Ectodermal cell (in vitro differentiated cells): ENCODE measurements at regions not wholly inside any gene's neighbourhood (a gene's known extent, or its start where the extent isn't known, plus 50 kb on each side); places are given as distances from the start of the nearest gene placed in this dataset.

ENCODE experiments used
- H3K27ac ChIP-seq: 2 replicates; pipeline ENCODE4 v1.7.0; 2013; ENCODE audit warnings: mild to moderate bottlenecking, low read depth, low read length; ENCODE audit not compliant: insufficient read depth, poor library complexity, severe bottlenecking
- H3K27me3 ChIP-seq: 2 replicates; pipeline ENCODE4 v1.7.0; 2013; ENCODE audit warnings: mild to moderate bottlenecking, low read length; ENCODE audit not compliant: insufficient read depth, control insufficient read depth, poor library complexity, severe bottlenecking
- H3K36me3 ChIP-seq: one replicate; pipeline ENCODE4 v1.7.0; 2013; ENCODE audit warnings: low read length; ENCODE audit not compliant: control insufficient read depth, insufficient read depth
- H3K4me1 ChIP-seq: one replicate; pipeline ENCODE4 v1.7.0; 2013; ENCODE audit warnings: low read length; ENCODE audit not compliant: control insufficient read depth, insufficient read depth
- H3K4me3 ChIP-seq: 2 replicates; pipeline ENCODE4 v1.7.0; 2013; ENCODE audit warnings: low read depth, low read length, control low read depth; ENCODE audit not compliant: insufficient read depth
- H3K9me3 ChIP-seq: 2 replicates; pipeline ENCODE4 v1.7.0; 2013; ENCODE audit warnings: mild to moderate bottlenecking, low read length, moderate library complexity; ENCODE audit not compliant: control insufficient read depth
- WGBS, 2 experiments: methylation state at CpG; one replicate each; pipeline ENCODE4 v1.1.7; 2013; ENCODE audit warnings: missing lambda C conversion rate in 2 of 2; 5-methylcytosine and 5-hydroxymethylcytosine counted together

GRCh38 chr18:78457731-78458130, 521.9 kb upstream of the SALL3 start:
- Histone ChIP-seq H3K36me3 (no peaks in the 10 kb centered on the region), H3K27me3 (no peaks in the 10 kb centered on the region)
- 95 to 96% methylated on average over 7 of the region's 7 CpGs for WGBS, 2 experiments

GRCh38 chr18:78458356-78458755, 521.3 kb upstream of the SALL3 start:
- Histone ChIP-seq H3K9me3 (no peaks in the 10 kb centered on the region), H3K36me3 (no peaks in the 10 kb centered on the region), H3K27ac (no peak overlapping the region), H3K27me3 (no peaks in the 10 kb centered on the region), H3K4me1 (no peaks in the 10 kb centered on the region), H3K4me3 (no peak overlapping the region)
- WGBS, 2 experiments: 92 to 96% methylated on average over 4 of the region's 4 CpGs

More at GRCh38 chr18:78457731-78458130, 521.9 kb upstream of the SALL3 start:
- Histone ChIP-seq H3K9me3 (no peaks in the 10 kb centered on the region), H3K4me1 (no peaks in the 10 kb centered on the region), H3K4me3 (no peak overlapping the region), H3K27ac (no peak overlapping the region)

- no peaks in the 10 kb centered on the region for H3K36me3 ChIP-seq
- no peaks in the 10 kb centered on the region for H3K27me3 ChIP-seq
- 91 to 95% methylated on average over 3 of the region's 3 CpGs for WGBS, 2 experiments
- no peak overlapping the region for H3K27ac ChIP-seq
- H3K9me3 ChIP-seq: peaks cover 3% of the 10 kb centered on the region
- no peaks in the 10 kb centered on the region for H3K4me1 ChIP-seq
- no peak overlapping the region for H3K4me3 ChIP-seq
Observed at GRCh38 chr18:78459668-78460067, 520.0 kb upstream of the SALL3 start.

GRCh38 chr18:78460558-78460957, 519.1 kb upstream of the SALL3 start:
- WGBS, 2 experiments: 91% methylated on average over 3 of the region's 3 CpGs
- peaks cover 3% of the 10 kb centered on the region for H3K9me3 ChIP-seq
- H3K4me1 ChIP-seq: no peaks in the 10 kb centered on the region
- H3K4me3 ChIP-seq: no peak overlapping the region
- H3K27me3 ChIP-seq: no peaks in the 10 kb centered on the region
- H3K27ac ChIP-seq: no peak overlapping the region
- H3K36me3 ChIP-seq: no peaks in the 10 kb centered on the region

GRCh38 chr18:78473563-78473962, 506.1 kb upstream of the SALL3 start:
- H3K27ac ChIP-seq: no peak overlapping the region
- no peaks in the 10 kb centered on the region for H3K4me1 ChIP-seq
- H3K4me3 ChIP-seq: no peak overlapping the region
- WGBS, 2 experiments: 92 to 95% methylated on average over 5 of the region's 5 CpGs
- no peaks in the 10 kb centered on the region for H3K36me3 ChIP-seq
- H3K27me3 ChIP-seq: no peaks in the 10 kb centered on the region
- H3K9me3 ChIP-seq: no peaks in the 10 kb centered on the region

DNA sequence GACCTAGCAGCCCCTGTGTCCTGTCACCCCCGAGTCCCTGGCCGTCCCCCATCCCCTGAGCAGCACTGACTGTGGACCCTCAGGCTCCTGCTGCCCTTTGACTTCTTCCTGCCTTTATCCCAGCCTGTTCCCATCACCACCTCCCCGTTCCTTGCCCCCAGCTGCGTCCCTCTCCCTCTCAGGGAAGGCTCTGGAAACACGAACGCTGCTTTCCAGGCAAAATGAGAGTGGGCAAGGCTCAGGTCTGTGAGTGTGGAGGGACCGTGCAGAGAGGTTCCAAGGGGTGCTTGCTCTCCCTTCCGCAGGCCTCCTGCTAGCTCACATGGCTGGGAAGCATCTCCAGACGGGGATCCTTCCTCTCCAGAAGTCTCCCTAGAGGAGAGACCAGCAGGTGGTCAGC, 501.8 kb upstream of the SALL3 start:
- Histone ChIP-seq H3K4me1 (no peaks in the 10 kb centered on the region), H3K4me3 (no peak overlapping the region), H3K36me3 (no peaks in the 10 kb centered on the region), H3K27me3 (no peaks in the 10 kb centered on the region), H3K9me3 (no peaks in the 10 kb centered on the region), H3K27ac (no peak overlapping the region)
- 90 to 92% methylated on average over 9 of the region's 9 CpGs for WGBS, 2 experiments

DNA sequence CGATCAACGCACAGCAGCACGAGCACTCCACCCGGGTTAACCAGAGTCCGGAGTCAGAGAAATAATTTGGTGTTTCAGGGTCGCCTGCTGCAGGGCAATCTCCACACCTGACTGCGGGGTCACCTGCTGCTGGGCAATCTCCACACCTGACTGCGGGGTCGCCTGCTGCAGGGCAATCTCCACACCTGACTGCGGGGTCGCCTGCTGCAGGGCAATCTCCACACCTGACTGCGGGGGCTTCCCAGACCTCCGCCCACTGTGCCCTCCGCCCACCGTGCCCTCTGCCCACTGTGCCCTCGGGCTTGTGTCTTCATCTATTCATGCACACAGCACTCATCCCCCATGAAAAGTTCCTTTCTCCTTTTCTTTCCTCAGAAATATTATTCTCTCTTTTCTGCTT, 500.2 kb upstream of the SALL3 start:
- 96 to 97% methylated on average over 16 of the region's 16 CpGs for WGBS, 2 experiments
- no peaks in the 10 kb centered on the region for H3K4me1 ChIP-seq

DNA sequence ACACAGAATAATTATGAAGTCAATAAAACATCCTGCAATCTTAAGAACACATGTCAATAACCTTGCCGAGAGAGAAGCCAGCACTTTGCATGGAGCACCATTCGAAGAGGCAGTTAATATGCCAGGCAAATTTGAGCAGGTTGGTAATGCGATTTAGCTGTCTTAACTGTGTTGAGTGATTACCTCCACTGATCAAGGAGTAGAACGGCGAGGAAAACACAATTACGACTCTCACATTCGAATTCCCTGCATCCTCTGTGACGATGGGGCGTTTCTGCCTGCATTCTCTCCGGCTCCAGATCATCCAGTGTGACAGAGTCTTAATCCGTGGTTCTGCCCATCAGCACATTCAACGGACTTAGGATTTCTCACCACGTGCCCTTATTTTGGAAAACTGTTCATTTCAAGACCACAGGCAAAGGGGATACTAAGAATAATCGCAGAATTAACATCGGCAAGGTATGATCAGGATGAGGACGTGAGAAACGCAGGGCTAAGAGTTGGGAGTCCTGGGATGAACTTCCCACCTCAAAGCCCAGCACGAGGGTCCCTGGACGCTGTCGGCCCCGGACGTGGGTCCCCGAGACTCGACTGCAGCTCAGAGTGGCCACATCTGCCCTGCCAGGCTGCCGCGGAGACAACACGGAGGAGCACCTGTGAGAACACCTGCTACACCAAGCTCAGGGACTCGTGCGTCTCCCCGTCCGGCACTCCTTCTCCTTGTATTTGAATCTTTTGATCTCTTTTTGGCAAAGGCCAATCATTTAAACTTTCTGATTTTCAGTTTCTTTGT, 499.2 kb upstream of the SALL3 start:
- no peaks in the 10 kb centered on the region for H3K4me1 ChIP-seq
- no peaks in the 10 kb centered on the region for H3K36me3 ChIP-seq
- H3K27ac ChIP-seq: no peak overlapping the region
- no peaks in the 10 kb centered on the region for H3K27me3 ChIP-seq
- no peaks in the 10 kb centered on the region for H3K9me3 ChIP-seq
- WGBS, 2 experiments: 92 to 96% methylated on average over 31 of the region's 31 CpGs
- no peak overlapping the region for H3K4me3 ChIP-seq

More for the DNA sequence above, 500.2 kb upstream of the SALL3 start:
- Histone ChIP-seq H3K9me3 (no peaks in the 10 kb centered on the region), H3K36me3 (no peaks in the 10 kb centered on the region), H3K4me3 (no peak overlapping the region), H3K27me3 (no peaks in the 10 kb centered on the region), H3K27ac (no peak overlapping the region)

- Histone ChIP-seq H3K36me3 (no peaks in the 10 kb centered on the region), H3K27ac (no peak overlapping the region), H3K4me1 (no peaks in the 10 kb centered on the region), H3K9me3 (no peaks in the 10 kb centered on the region), H3K27me3 (no peaks in the 10 kb centered on the region), H3K4me3 (no peak overlapping the region)
- 90 to 94% methylated on average over 7 of the region's 7 CpGs for WGBS, 2 experiments
Observed at GRCh38 chr18:78482378-78482777, 497.2 kb upstream of the SALL3 start.

- no peak overlapping the region for H3K27ac ChIP-seq
- no peaks in the 10 kb centered on the region for H3K36me3 ChIP-seq
- no peaks in the 10 kb centered on the region for H3K4me1 ChIP-seq
- no peak overlapping the region for H3K4me3 ChIP-seq
- no peaks in the 10 kb centered on the region for H3K9me3 ChIP-seq
- WGBS, 2 experiments: 92 to 94% methylated on average over 6 of the region's 6 CpGs
- H3K27me3 ChIP-seq: no peaks in the 10 kb centered on the region
Observed at GRCh38 chr18:78487649-78488048, 492.0 kb upstream of the SALL3 start.
